K562 (cell line): ENCODE measurements at regions not wholly inside any gene's neighbourhood (a gene's known extent, or its start where the extent isn't known, plus 50 kb on each side); places are given as distances from the start of the nearest gene placed in this dataset.

Experiments used
- ATAC-seq: fragments of 200-7000 bp; cut with Tn5 transposase; 3 replicates; pipeline ENCODE4 v1.9.1; 2020; ENCODE audit warnings: moderate library complexity
- BruUV-seq: library from RNA; stranded (reverse); fragments of 400-500 nt; replicated peaks from 2 replicates; lab custom pipeline; 2021; lab: Mats Ljungman, UMichigan
- CTCF ChIA-PET: fragments of 300-600 bp; formaldehyde crosslinking; extraction: SDS; loops from one replicate; lab custom pipeline; 2021; ENCODE audit warnings: low intra/inter-chr PET ratio; lab: Yijun Ruan, JAX
- POLR2A ChIA-PET: fragments of 300-600, 350-650 bp; sonication (Branson Sonifier 250); formaldehyde crosslinking; extraction: SDS; loops from one replicate; lab custom pipeline; 2021; ENCODE audit warnings: antibody characterized with exemption, inconsistent platforms; lab: Yijun Ruan, JAX
- DNase-seq, 4 experiments: peaks; one replicate each; pipeline versions ENCODE4 v3.0.0 to v3.0.0-alpha.2; 2011 to 2018; ENCODE audit warnings: low spot score in 3 of 4, mixed read lengths in 3 of 4; ENCODE audit errors: extremely low read depth in 1 of 4
- FAIRE-seq: peaks from 2 replicates; lab custom pipeline; 2011; peaks lifted over from hg19 to GRCh38; lab: Jason Lieb, UNC
- H2AFZ ChIP-seq: 2 replicates; pipeline ENCODE4 v1.6.0; 2011; ENCODE audit warnings: low read depth, low read length, control low read depth, inconsistent platforms
- H3K27ac ChIP-seq: fragments of 200-600 bp; 3 replicates; pipeline ENCODE4 v1.8.0; 2011; ENCODE audit warnings: low read depth, mild to moderate bottlenecking, control low read depth, inconsistent platforms, low read length, moderate library complexity, mixed read lengths; ENCODE audit errors: extremely low read depth
- H3K27me3 ChIP-seq, 2 experiments: fragments of 300-600 bp in 1 of 2; 2 replicates in 1 of 2; 3 replicates in 1 of 2; pipeline versions ENCODE4 v1.6.0 to v1.8.0; 2011; ENCODE audit warnings: inconsistent platforms in 2 of 2, low read length in 2 of 2, mild to moderate bottlenecking in 1 of 2, mixed read lengths in 1 of 2, moderate library complexity in 1 of 2; ENCODE audit not compliant: control insufficient read depth in 2 of 2, insufficient read depth in 2 of 2
- H3K36me3 ChIP-seq: fragments of 300-600 bp; 3 replicates; pipeline ENCODE4 v1.8.0; 2011; ENCODE audit warnings: mild to moderate bottlenecking, low read length, inconsistent platforms; ENCODE audit not compliant: control insufficient read depth, insufficient read depth
- H3K4me1 ChIP-seq, 2 experiments: fragments of 200-600 bp in 1 of 2; replicated peaks in 1 of 2; 2 replicates in 1 of 2; 3 replicates in 1 of 2; pipeline versions ENCODE4 v1.5.1 to v1.8.0; 2011; ENCODE audit warnings: inconsistent platforms in 2 of 2, low read length in 2 of 2, mild to moderate bottlenecking in 1 of 2, mixed read lengths in 1 of 2, moderate library complexity in 1 of 2; ENCODE audit not compliant: control insufficient read depth in 2 of 2, insufficient read depth in 2 of 2
- H3K4me2 ChIP-seq: 2 replicates; pipeline ENCODE4 v1.6.1; 2011; ENCODE audit warnings: low read length, control low read depth, inconsistent platforms, mixed read lengths; ENCODE audit not compliant: insufficient read depth
- H3K4me3 ChIP-seq: fragments of 200-600 bp; sonication (generic), shearing (Covaris generic); 2 replicates; pipeline ENCODE4 v1.5.1; 2016; ENCODE audit warnings: control low read depth, inconsistent platforms
- H3K79me2 ChIP-seq: fragments of 200-600 bp; 3 replicates; pipeline ENCODE4 v1.8.0; 2011; ENCODE audit warnings: low read length, inconsistent platforms; ENCODE audit not compliant: control insufficient read depth, insufficient read depth
- H3K9ac ChIP-seq, 2 experiments: 2 replicates each; pipeline versions ENCODE4 v1.6.0 to v1.6.1; 2011; ENCODE audit warnings: low read depth in 2 of 2, low read length in 2 of 2, control low read depth in 1 of 2, inconsistent platforms in 1 of 2, mild to moderate bottlenecking in 1 of 2, mixed read lengths in 1 of 2; ENCODE audit not compliant: insufficient read depth in 1 of 2
- H3K9me1 ChIP-seq: one replicate; pipeline ENCODE4 v1.6.0; 2011; ENCODE audit warnings: inconsistent platforms, mild to moderate bottlenecking, low read length, moderate library complexity; ENCODE audit not compliant: control insufficient read depth, insufficient read depth
- H3K9me3 ChIP-seq: replicated peaks from 2 replicates; pipeline ENCODE4 v1.5.1; 2011; ENCODE audit warnings: low read depth, low read length, inconsistent platforms; ENCODE audit not compliant: control insufficient read depth, insufficient read depth
- H4K20me1 ChIP-seq: replicated peaks from 2 replicates; pipeline ENCODE4 v1.6.1; 2011; ENCODE audit warnings: low read length, inconsistent platforms, mixed read lengths; ENCODE audit not compliant: control insufficient read depth, insufficient read depth
- CEBPG ChIP-seq, 3 experiments: fragments of 200-800 bp in 1 of 3; sonication (Bioruptor generic) in 1 of 3; sonication (generic) in 1 of 3; formaldehyde crosslinking in 1 of 3; IDR thresholded peaks in 2 of 3; conservative IDR thresholded peaks in 1 of 3; 2 replicates each; pipeline versions ENCODE4 v1.6.1 to v1.8.0; 2016 to 2022; ENCODE audit warnings: missing compliant biosample characterization in 2 of 3, missing genetic modification characterization in 2 of 3, mild to moderate bottlenecking in 1 of 3, missing genetic modification reagents in 1 of 3
- EP300 ChIP-seq: IDR thresholded peaks from 2 replicates; pipeline ENCODE4 v1.6.1; 2012; ENCODE audit warnings: low read length, improper control_type of control experiment
- TCF7L2 ChIP-seq: fragments of 150-350 bp; IDR thresholded peaks from 2 replicates; pipeline ENCODE4 v1.6.1; 2016; ENCODE audit warnings: low read depth, mild to moderate bottlenecking, low read length, moderate library complexity
- ZNF140 ChIP-seq: fragments of 250-450 bp; sonication (Bioruptor Pico); IDR thresholded peaks from 2 replicates; pipeline ENCODE4 v1.8.0; 2021; ENCODE audit warnings: moderate library complexity, mild to moderate bottlenecking, inconsistent platforms
- ZNF212 ChIP-seq: fragments of 450-650 bp; formaldehyde crosslinking; IDR thresholded peaks from 2 replicates; pipeline ENCODE4 v1.4.0; 2020; ENCODE audit warnings: mild to moderate bottlenecking
- WGBS: fragments of 100-300 bp; shearing (Covaris generic); methylation state at CpG from one replicate; pipeline ENCODE4 v1.1.6; 2016; ENCODE audit warnings: low coverage, mixed read lengths; ENCODE audit not compliant: insufficient coverage; ENCODE audit errors: missing lambda C conversion rate; 5-methylcytosine and 5-hydroxymethylcytosine counted together
- in situ Hi-C: fragments of 300-500 bp; cut with MboI; formaldehyde crosslinking; loops from 4 replicates; pipeline ENCODE4 v1.15.0; 2018; ENCODE audit warnings: inconsistent platforms, mixed read lengths
- intact Hi-C: fragments of 100-400 bp; cut with micrococcal nuclease; formaldehyde crosslinking; loops from 2 replicates; pipeline ENCODE4 v1.14.2; 2022
- TF ChIP-seq, protein P1 (sequence below): sonication (generic); formaldehyde crosslinking; IDR thresholded peaks from 2 replicates; pipeline ENCODE4 v1.8.1; 2023; ENCODE audit warnings: mild to moderate bottlenecking, missing genetic modification reagents
- TF ChIP-seq, protein P2 (sequence below): sonication (generic); formaldehyde crosslinking; IDR thresholded peaks from 2 replicates; pipeline ENCODE4 v1.8.0; 2022; ENCODE audit warnings: mild to moderate bottlenecking, missing genetic modification reagents

DNA sequence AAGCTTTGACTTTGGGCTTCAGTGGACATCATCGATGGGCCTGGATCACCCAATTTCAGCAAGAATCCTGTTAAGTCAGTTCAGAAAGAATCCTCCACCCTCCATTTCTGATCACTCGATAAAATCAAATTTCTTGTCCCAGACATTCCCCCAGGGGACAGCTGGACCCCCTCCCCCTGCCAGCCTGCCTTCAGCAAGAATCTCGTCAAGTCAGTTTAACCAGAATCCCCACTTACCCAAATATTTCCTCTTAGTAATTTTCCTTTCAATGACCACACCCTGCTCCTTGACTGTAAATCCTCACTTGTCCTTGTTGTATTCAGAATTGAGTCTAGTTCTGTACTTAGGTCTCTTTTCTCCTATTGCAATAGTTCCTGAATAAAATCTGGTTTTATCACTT, 766.9 kb downstream of the XPNPEP1 start:
- POLR2A ChIA-PET, result no interaction called here
- Histone ChIP-seq H3K4me3 (no peak overlapping the region), H3K27ac (no peak overlapping the region), H3K27me3 (no peaks in the 10 kb centered on the region), H3K9me1 (no peaks in the 10 kb centered on the region), H3K79me2 (no peaks in the 10 kb centered on the region), H3K4me1 (no peaks in the 10 kb centered on the region), H3K4me2 (no peak overlapping the region), H3K9me3 (no peaks in the 10 kb centered on the region), H2AFZ (no peak overlapping the region), H3K36me3 (no peaks in the 10 kb centered on the region), H4K20me1 (no peaks in the 10 kb centered on the region), H3K9ac (no peak overlapping the region)
- 0% methylated on average over 2 of the region's 3 CpGs for WGBS
- FAIRE-seq (no peak), ATAC-seq (no peak), DNase-seq (no peak)
- intact Hi-C loops, result no loop called here
- TF ChIP-seq ZNF140, result no peak
- TF ChIP-seq CEBPG (CRISPR knock-in tag; IDR thresholded peaks at IDR 0.05), result no peak
- no peak for TF ChIP-seq CEBPG (tag; conservative IDR thresholded peaks at IDR 0.05 in 1 of 2, IDR thresholded peaks at IDR 0.05 in 1 of 2)
- no peak for TF ChIP-seq ZNF212 (CRISPR knock-in tag)
- no peak for TF ChIP-seq EP300
- TF ChIP-seq, protein P1, sequence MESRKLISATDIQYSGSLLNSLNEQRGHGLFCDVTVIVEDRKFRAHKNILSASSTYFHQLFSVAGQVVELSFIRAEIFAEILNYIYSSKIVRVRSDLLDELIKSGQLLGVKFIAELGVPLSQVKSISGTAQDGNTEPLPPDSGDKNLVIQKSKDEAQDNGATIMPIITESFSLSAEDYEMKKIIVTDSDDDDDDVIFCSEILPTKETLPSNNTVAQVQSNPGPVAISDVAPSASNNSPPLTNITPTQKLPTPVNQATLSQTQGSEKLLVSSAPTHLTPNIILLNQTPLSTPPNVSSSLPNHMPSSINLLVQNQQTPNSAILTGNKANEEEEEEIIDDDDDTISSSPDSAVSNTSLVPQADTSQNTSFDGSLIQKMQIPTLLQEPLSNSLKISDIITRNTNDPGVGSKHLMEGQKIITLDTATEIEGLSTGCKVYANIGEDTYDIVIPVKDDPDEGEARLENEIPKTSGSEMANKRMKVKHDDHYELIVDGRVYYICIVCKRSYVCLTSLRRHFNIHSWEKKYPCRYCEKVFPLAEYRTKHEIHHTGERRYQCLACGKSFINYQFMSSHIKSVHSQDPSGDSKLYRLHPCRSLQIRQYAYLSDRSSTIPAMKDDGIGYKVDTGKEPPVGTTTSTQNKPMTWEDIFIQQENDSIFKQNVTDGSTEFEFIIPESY (CRISPR knock-in tag), result no peak
- TF ChIP-seq TCF7L2, result no peak
- TF ChIP-seq, protein P2, sequence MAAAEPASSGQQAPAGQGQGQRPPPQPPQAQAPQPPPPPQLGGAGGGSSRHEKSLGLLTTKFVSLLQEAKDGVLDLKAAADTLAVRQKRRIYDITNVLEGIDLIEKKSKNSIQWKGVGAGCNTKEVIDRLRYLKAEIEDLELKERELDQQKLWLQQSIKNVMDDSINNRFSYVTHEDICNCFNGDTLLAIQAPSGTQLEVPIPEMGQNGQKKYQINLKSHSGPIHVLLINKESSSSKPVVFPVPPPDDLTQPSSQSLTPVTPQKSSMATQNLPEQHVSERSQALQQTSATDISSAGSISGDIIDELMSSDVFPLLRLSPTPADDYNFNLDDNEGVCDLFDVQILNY (CRISPR knock-in tag), result no peak
- in situ Hi-C loops, result no loop called here
- BruUV-seq, result no TSS peak
- CTCF ChIA-PET, result no interaction called here
